CD14-positive monocyte (primary cell): ENCODE measurements at regions not wholly inside any gene's neighbourhood (a gene's known extent, or its start where the extent isn't known, plus 50 kb on each side); places are given as distances from the start of the nearest gene placed in this dataset.

Experiments
- DNase-seq, 3 donors: peaks; one replicate each; pipeline ENCODE4 v3.0.0-alpha.2; 2011 to 2022
- H2AFZ ChIP-seq: 2 replicates; pipeline ENCODE4 v1.6.0; 2012; ENCODE audit warnings: mild to moderate bottlenecking, low read depth, low read length, inconsistent platforms; ENCODE audit not compliant: insufficient read depth, poor library complexity, severe bottlenecking
- H3K27ac ChIP-seq, 2 donors: 1 replicate in 1 of 2; 2 replicates in 1 of 2; pipeline ENCODE4 v1.5.1; 2012 to 2013; ENCODE audit warnings: low read length in 2 of 2, control low read depth in 1 of 2, inconsistent platforms in 1 of 2, low read depth in 1 of 2, mild to moderate bottlenecking in 1 of 2
- H3K27me3 ChIP-seq, 2 donors: one replicate each; pipeline versions ENCODE4 v1.6.0 to v1.6.1; 2011 to 2013; ENCODE audit warnings: low read length in 2 of 2; ENCODE audit not compliant: control insufficient read depth in 2 of 2, insufficient read depth in 2 of 2
- H3K36me3 ChIP-seq, 2 donors: replicated peaks in 1 of 2; 1 replicate in 1 of 2; 2 replicates in 1 of 2; pipeline versions ENCODE4 v1.5.1 to v1.6.1; 2012 to 2013; ENCODE audit warnings: low read length in 2 of 2, control low read depth in 1 of 2, inconsistent platforms in 1 of 2, mild to moderate bottlenecking in 1 of 2; ENCODE audit not compliant: insufficient read depth in 2 of 2, control insufficient read depth in 1 of 2
- H3K4me1 ChIP-seq, 2 donors: 1 replicate in 1 of 2; 2 replicates in 1 of 2; pipeline versions ENCODE4 v1.5.1 to v1.6.1; 2012 to 2013; ENCODE audit warnings: low read length in 2 of 2, control low read depth in 1 of 2, inconsistent platforms in 1 of 2, mild to moderate bottlenecking in 1 of 2, moderate library complexity in 1 of 2; ENCODE audit not compliant: insufficient read depth in 2 of 2, control insufficient read depth in 1 of 2
- H3K4me2 ChIP-seq: replicated peaks from 2 replicates; pipeline ENCODE3; 2012; ENCODE audit warnings: low read length, moderate library complexity, mild to moderate bottlenecking; ENCODE audit not compliant: poor library complexity, severe bottlenecking; ENCODE audit errors: extremely low read depth
- H3K4me3 ChIP-seq, 3 experiments: fragments of 200-600 bp in 1 of 3; sonication (generic) in 1 of 3; replicated peaks in 1 of 3; 1 replicate in 2 of 3; 2 replicates in 1 of 3; pipeline ENCODE4 v1.5.1; 2011 to 2013; ENCODE audit warnings: low read length in 3 of 3, mild to moderate bottlenecking in 3 of 3, control low read depth in 2 of 3, low read depth in 2 of 3, inconsistent platforms in 1 of 3, moderate library complexity in 1 of 3
- H3K79me2 ChIP-seq: 2 replicates; pipeline ENCODE4 v1.6.0; 2012; ENCODE audit warnings: mild to moderate bottlenecking, control low read depth, inconsistent platforms, low read length, moderate library complexity; ENCODE audit not compliant: insufficient read depth
- H3K9ac ChIP-seq: 2 replicates; pipeline ENCODE4 v1.6.0; 2017; ENCODE audit warnings: low read length, mild to moderate bottlenecking; ENCODE audit not compliant: insufficient read depth, poor library complexity, severe bottlenecking
- H3K9me3 ChIP-seq, 2 donors: replicated peaks in 1 of 2; 1 replicate in 1 of 2; 2 replicates in 1 of 2; pipeline versions ENCODE4 v1.5.1 to v1.6.1; 2012 to 2013; ENCODE audit warnings: low read length in 2 of 2, control low read depth in 1 of 2; ENCODE audit not compliant: control insufficient read depth in 1 of 2, insufficient read depth in 1 of 2
- H4K20me1 ChIP-seq: 2 replicates; pipeline ENCODE4 v1.6.0; 2012; ENCODE audit warnings: mild to moderate bottlenecking, low read length, control low read depth, moderate library complexity; ENCODE audit not compliant: insufficient read depth
- H3K27ac Mint-ChIP-seq, 7 donors: one replicate each; pipeline ENCODE4 v1.8.0; 2020; ENCODE audit warnings: mild to moderate bottlenecking in 7 of 7, mixed read lengths in 7 of 7, moderate library complexity in 6 of 7, inconsistent platforms in 2 of 7
- H3K27me3 Mint-ChIP-seq, 3 donors: one replicate each; pipeline ENCODE4 v1.8.0; 2021 to 2022; ENCODE audit warnings: low read depth in 3 of 3, mild to moderate bottlenecking in 3 of 3, mixed read lengths in 3 of 3, moderate library complexity in 3 of 3, inconsistent platforms in 1 of 3
- H3K36me3 Mint-ChIP-seq, 2 donors: one replicate each; pipeline ENCODE4 v1.8.0; 2020; ENCODE audit warnings: mixed read lengths in 2 of 2, inconsistent platforms in 1 of 2, mild to moderate bottlenecking in 1 of 2
- H3K4me1 Mint-ChIP-seq: one replicate; pipeline ENCODE4 v1.8.0; 2020; ENCODE audit warnings: mild to moderate bottlenecking, mixed read lengths
- H3K4me3 Mint-ChIP-seq, 2 donors: one replicate each; pipeline ENCODE4 v1.8.0; 2020; ENCODE audit warnings: mild to moderate bottlenecking in 2 of 2, mixed read lengths in 2 of 2, moderate library complexity in 1 of 2
- H3K9me3 Mint-ChIP-seq, 7 donors: one replicate each; pipeline ENCODE4 v1.8.0; 2020 to 2022; ENCODE audit warnings: mixed read lengths in 7 of 7, mild to moderate bottlenecking in 6 of 7, moderate library complexity in 6 of 7, inconsistent platforms in 2 of 7
- CTCF ChIP-seq: fragments of 200-600 bp; IDR thresholded peaks from one replicate; pipeline ENCODE4 v1.8.0; 2022; ENCODE audit warnings: antibody characterized with exemption, mild to moderate bottlenecking
- WGBS: methylation state at CpG from one replicate; pipeline ENCODE4 v1.1.5; 2013; ENCODE audit warnings: missing lambda C conversion rate; ENCODE audit not compliant: insufficient coverage; 5-methylcytosine and 5-hydroxymethylcytosine counted together
- intact Hi-C, 2 donors: fragments of 100-400 bp; cut with micrococcal nuclease; formaldehyde crosslinking; loops; one replicate each; pipeline versions ENCODE4 v1.15.0 to v1.15.1; 2023

GRCh38 chr20:51258582-51259165 lies 235.8 kb upstream of the KCNG1 start:
- no peak overlapping the region for H3K27ac ChIP-seq
- WGBS = 90% methylated on average over 2 of the region's 3 CpGs
- H3K4me2 ChIP-seq = no peak overlapping the region
- no peaks in the 10 kb centered on the region for H3K27me3 ChIP-seq
- H3K36me3 ChIP-seq = no peaks in the 10 kb centered on the region
- H3K9me3 ChIP-seq = no peaks in the 10 kb centered on the region
- Mint-ChIP-seq H3K9me3 (peaks cover 0 to 4% (median 0%) of the 10 kb centered on the region in 7 donors), H3K4me3 (no peak overlapping the region), H3K36me3 (no peaks in the 10 kb centered on the region), H3K27me3 (peaks cover 2 to 5% (median 2%) of the 10 kb centered on the region in 3 donors), H3K27ac (no peak overlapping the region), H3K4me1 (no peaks in the 10 kb centered on the region)
- H3K79me2 ChIP-seq = no peaks in the 10 kb centered on the region
- no peak for DNase-seq
- no peaks in the 10 kb centered on the region for H4K20me1 ChIP-seq
- H3K9ac ChIP-seq = no peak overlapping the region
- no peak for TF ChIP-seq CTCF
- intact Hi-C loops = no loop called here
- H2AFZ ChIP-seq = no peak overlapping the region
- no peak overlapping the region for H3K4me3 ChIP-seq
- no peaks in the 10 kb centered on the region for H3K4me1 ChIP-seq

- Mint-ChIP-seq H3K27me3 (peaks cover 3 to 13% (median 7%) of the 10 kb centered on the region in 3 donors), H3K9me3 (peaks cover 0 to 6% (median 3%) of the 10 kb centered on the region in 7 donors)
Observed at GRCh38 chr20:51255417-51255816, 232.5 kb upstream of the KCNG1 start.

More at GRCh38 chr20:51255417-51255816, 232.5 kb upstream of the KCNG1 start:
- Histone ChIP-seq H3K79me2 (no peaks in the 10 kb centered on the region), H4K20me1 (no peaks in the 10 kb centered on the region), H3K9me3 (peaks cover 0 to 2% of the 10 kb centered on the region in 2 donors), H3K4me2 (no peak overlapping the region), H3K27me3 (no peaks in the 10 kb centered on the region), H2AFZ (no peak overlapping the region), H3K27ac (no peak overlapping the region), H3K9ac (no peak overlapping the region), H3K4me1 (no peaks in the 10 kb centered on the region), H3K4me3 (no peak overlapping the region), H3K36me3 (no peaks in the 10 kb centered on the region)
- Mint-ChIP-seq H3K36me3 (no peaks in the 10 kb centered on the region), H3K27ac (no peak overlapping the region), H3K4me1 (no peaks in the 10 kb centered on the region), H3K4me3 (no peak overlapping the region)
- 80% methylated on average over 1 of the region's 3 CpGs for WGBS
- no peak for TF ChIP-seq CTCF
- DNase-seq = no peak
- intact Hi-C loops = no loop called here
